SKM-1 treated with dmso at 0.1 percent for 144 hours (cell line): ENCODE measurements at regions not wholly inside any gene's neighbourhood (a gene's known extent, or its start where the extent isn't known, plus 50 kb on each side); places are given as distances from the start of the nearest gene placed in this dataset.
"Not testable (repeated sequence)": the region's sequence is repeated elsewhere in the genome, so short reads cannot be mapped to it uniquely, and the experiment has no call there.

Experiments
- DNase-seq: peaks from one replicate; lab custom pipeline; 2025; ENCODE audit not compliant: unreplicated experiment; lab: John Stamatoyannopoulos, UW

GRCh38 chr17:43315858-43316521, 82.2 kb upstream of the RNU2-1 start:
- no peak for DNase-seq

GRCh38 chr17:43315369-43315768, 81.6 kb upstream of the RNU2-1 start:
- no peak for DNase-seq

- no peak for DNase-seq
These were observed 80.8 kb upstream of the RNU2-1 start for GRCh38 chr17:43314611-43315011.

- no peak for DNase-seq
These were observed 78.2 kb upstream of the RNU2-1 start for GRCh38 chr17:43312011-43312410.

- no peak for DNase-seq
These were observed 75.9 kb upstream of the RNU2-1 start for GRCh38 chr17:43309505-43310332.

- no peak for DNase-seq
These were observed 75.2 kb upstream of the RNU2-1 start for GRCh38 chr17:43308999-43309398.

- not testable (repeated sequence) for DNase-seq
These were observed 71.0 kb upstream of the RNU2-1 start for GRCh38 chr17:43304792-43305191.

GRCh38 chr17:43303049-43303448, 69.3 kb upstream of the RNU2-1 start:
- not testable (repeated sequence) for DNase-seq

- not testable (repeated sequence) for DNase-seq
These were observed 65.7 kb upstream of the RNU2-1 start for GRCh38 chr17:43299300-43300076.

- DNase-seq, result not testable (repeated sequence)
These were observed 55.9 kb upstream of the RNU2-1 start for GRCh38 chr17:43289670-43290069.

- not testable (repeated sequence) for DNase-seq
These were observed 49.8 kb upstream of the RNU2-1 start for GRCh38 chr17:43283606-43284005.
